NCI-H510A (cell line): ENCODE measurements at regions not wholly inside any gene's neighbourhood (a gene's known extent, or its start where the extent isn't known, plus 50 kb on each side); places are given as distances from the start of the nearest gene placed in this dataset.

Source experiments
- DNase-seq: peaks from one replicate; lab custom pipeline; 2025; lab: John Stamatoyannopoulos, UW

DNA sequence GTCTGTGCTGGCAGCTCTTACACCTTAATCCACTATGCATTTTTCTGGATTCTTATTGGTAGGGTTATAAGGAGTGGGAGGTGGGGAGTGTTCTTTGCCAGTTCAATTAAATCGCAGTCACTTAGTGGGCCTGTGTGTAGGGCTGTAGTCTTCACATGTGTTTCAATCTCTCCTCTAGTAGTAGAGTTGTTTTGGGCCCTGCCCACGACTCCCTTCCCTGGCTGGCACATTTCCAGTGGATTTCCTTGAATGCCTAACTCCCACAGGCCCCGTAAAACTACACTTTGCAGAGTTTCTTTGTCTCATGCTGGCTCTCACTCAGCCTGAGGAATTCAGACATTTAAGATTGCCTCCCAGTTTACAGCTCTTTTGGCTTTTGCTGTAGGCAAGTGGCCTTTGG is 414.0 kb upstream of the OPRM1 start:
- DNase-seq = no peak

- DNase-seq = no peak
Observed at GRCh38 chr6:153624528-153624927, 414.5 kb upstream of the OPRM1 start.

DNA sequence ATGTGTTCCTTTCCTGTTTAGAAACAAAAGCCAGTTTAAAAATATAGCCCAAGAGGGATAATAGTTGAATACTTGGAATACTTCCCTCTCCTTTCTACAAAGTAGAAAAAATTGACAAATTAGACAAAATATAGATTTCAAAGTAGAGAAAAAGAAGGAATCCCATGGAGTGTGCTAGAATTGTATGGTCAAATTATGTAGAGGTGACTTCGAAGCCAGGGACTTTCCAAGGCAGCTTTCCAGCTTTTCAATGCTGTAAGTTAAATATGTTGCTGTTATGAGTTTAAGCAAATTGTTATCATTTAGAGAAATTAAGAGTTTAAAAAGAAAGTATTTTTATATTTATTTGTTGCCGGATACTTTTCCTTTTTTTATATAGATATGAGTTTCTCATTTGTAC is 415.5 kb upstream of the OPRM1 start:
- no peak for DNase-seq

- no peak for DNase-seq
Observed at GRCh38 chr6:153621491-153621890, 417.5 kb upstream of the OPRM1 start.

- DNase-seq = no peak
Observed at GRCh38 chr6:153621070-153621469, 418.0 kb upstream of the OPRM1 start.

- DNase-seq = no peak
Observed at GRCh38 chr6:153618371-153619322, 420.4 kb upstream of the OPRM1 start.

GRCh38 chr6:153616506-153616905 is 422.5 kb upstream of the OPRM1 start:
- DNase-seq = no peak

DNA sequence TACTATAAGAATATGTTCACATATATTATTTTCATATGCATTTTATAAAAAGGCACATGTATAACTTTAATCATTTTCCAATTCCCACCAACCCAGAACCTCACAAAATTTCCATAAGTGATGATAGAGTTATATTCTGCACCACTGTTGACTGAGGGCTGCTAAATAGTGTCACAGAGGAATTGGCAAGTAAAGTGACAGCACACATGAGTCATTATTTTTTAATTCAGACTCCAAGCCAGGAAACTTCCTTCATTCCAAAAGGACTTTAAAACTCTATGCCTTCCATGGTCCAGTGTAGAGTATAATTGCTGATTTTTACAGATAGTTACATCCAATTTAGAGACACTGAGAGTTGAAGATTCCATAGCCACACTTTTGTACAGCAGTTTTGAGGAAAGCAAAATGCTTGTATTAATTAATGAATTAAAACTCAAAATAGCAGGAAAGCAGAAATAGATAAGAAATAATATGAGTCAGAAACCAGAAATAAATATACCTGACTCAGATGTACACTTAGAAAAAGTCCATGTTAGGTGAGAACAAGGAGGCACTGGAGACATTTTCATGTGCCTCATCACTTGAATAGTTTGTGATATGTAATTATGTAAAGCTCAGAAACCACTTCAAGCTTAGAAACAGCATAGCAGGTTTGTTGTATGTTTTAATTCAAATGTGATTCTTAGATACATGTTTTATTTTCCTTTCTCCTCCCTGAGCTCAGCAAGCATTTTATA is 425.2 kb upstream of the OPRM1 start:
- DNase-seq = no peak

DNA sequence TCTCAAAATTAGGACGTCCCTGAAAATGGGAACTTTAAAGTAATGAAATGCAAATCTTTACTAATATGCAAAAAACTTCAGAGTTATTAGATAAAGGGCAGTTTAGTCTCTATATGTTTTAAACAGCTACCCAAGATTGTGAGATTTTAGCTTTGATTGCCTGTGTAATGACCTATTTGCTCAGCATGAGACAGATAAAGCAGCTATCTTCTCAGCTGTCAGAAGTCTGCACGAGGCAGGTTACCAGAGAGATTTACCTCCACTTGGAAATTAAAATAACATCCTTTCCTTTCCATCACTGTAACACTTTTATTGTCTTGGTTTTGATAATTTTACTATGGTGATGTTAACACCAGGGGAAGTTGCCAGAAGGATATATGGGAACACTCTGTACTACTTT is 436.6 kb upstream of the OPRM1 start:
- DNase-seq = no peak

GRCh38 chr6:153599901-153600300 is 439.1 kb upstream of the OPRM1 start:
- DNase-seq = no peak

- DNase-seq = no peak
Observed at GRCh38 chr6:153595903-153596302, 443.1 kb upstream of the OPRM1 start.

GRCh38 chr6:153594871-153595270 is 444.2 kb upstream of the OPRM1 start:
- DNase-seq = no peak

DNA sequence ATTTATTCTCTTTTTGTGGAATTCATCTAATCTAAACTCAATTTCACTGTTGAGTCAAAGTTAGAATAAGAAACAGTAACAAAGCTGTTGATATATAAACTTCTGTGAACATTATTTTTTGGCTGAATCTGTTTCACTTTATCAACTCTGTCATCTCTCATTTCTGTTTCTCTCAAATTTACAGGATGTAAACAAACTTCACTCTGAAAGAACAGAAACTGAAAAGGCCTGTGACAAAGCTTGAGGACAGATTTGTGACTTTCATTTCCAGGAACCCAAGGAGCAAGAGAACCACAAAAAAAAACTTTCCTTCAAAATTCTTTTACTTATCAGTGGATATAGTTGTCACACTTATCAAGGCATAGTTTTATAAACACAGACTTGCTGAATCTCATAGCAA is 447.9 kb upstream of the OPRM1 start:
- no peak for DNase-seq

- DNase-seq = no peak
Observed at GRCh38 chr6:153590411-153590810, 448.6 kb upstream of the OPRM1 start.

DNA sequence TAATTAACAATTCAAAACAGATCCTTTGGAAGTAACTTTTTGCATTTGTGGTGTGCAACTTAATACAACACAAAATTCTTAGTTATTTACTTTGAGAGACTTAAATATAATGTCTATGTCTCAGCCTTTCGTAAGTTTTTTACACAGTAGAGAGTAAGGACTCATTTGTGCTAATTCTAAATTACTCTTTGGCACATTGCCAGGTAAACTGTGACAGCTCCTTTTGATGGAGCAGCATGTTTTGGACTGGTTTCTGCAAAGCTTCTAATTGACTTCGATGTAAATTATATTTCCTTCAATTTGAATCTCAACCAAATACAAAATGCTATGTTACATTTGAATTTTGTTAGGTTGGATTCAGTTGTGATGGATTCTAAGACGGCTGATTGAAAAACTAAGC is 450.7 kb upstream of the OPRM1 start:
- DNase-seq = no peak

DNA sequence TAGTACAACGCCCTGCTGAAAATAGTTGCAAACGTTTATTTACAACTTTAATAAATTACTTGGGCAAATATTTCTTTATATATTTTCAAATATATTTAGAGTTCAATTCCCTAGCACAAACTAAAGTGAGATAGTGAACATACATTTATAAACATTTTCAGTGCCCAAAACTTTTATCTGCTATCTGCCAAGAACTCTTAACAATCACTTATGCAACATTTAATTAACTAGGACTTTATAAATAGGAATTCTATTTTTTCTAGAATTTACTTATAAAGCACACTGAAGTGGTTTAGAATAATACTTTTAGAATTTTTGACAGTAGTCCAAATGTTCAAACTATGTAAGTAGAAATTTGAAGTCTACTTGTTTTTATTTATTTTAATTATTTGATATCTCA is 452.6 kb upstream of the RGS17 start:
- DNase-seq = no peak

- DNase-seq = no peak
Observed at GRCh38 chr6:153580776-153581175, 449.7 kb upstream of the RGS17 start.

- no peak for DNase-seq
Observed at GRCh38 chr6:153575528-153575927, 444.4 kb upstream of the RGS17 start.

DNA sequence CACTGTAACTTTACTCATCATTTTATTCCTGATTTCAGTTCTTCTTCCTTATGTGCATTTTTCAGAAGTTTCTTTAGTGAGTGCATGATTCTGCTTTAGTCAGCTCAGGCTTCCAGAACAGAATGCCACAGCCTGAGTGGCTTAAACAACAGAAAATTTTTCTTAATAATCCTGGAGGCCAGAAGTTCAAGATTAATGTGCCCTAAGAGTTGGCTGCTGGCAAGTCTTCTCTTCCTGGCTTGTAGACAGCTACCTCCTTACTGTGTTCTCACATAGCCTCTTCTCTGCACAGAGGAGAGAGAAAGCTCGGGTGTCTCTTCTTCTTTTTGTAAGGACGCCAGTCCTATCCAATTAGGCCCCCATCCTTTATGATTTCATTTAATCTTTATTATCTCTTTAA is 443.1 kb upstream of the RGS17 start:
- no peak for DNase-seq

- DNase-seq = no peak
Observed at GRCh38 chr6:153572371-153572770, 441.3 kb upstream of the RGS17 start.

DNA sequence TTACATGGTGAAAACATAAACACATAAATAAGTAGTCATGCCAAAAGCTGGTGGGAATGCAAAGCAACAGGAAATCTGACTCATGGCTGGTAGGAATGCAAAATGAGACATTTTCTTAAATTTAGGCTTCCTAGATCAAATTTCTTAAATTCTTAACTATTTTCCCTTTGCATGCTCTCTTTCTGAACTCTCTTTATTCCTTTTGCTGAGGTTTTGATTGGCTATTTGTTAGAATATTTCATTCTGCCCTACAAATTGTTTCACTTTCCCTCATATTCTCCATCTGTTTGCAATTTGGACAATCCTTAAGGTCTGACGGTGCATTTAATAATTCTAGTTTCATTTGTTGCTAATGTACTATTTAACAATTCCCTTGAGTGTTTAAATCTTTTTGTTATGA is 437.5 kb upstream of the RGS17 start:
- no peak for DNase-seq

DNA sequence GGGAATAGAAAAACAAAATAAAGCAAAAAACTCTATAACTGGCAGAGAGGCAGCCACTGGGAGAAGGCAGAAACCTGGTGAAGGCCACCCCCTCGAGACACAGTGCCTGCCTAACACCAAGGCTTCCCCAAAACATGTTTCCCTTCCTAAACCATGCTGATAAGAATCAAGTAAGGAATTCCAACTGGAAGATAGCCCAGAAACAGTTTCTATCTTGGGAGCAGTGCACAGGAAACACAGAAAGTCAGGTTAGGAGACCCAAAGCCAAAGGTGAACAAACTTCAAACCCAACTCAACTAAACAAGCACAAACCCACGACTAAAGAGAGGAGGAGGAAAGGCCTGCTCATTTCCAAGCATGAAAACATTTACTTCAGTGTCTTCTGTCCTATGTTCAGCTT is 433.7 kb upstream of the RGS17 start:
- DNase-seq = no peak

DNA sequence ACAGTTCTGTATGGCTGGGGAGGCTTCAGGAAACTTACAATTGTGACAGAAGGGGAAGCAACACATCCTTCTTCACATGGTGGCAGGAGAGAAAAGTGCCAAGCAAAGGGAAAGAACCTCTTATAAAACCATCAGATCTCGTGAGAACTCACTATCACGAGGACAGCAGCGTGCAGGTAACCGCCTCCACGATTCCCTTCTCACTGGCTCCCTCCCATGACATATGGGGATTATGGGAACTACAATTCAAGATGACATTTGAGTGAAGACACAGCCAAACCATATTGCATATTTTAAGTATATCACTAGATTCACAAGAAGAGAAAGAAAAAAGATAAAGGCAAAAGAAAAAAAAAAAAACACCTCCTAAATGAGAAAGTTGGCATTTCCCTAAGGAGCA is 431.9 kb upstream of the RGS17 start:
- DNase-seq = no peak
